ENCODE measurements at regions not wholly inside any gene's neighbourhood (a gene's known extent, or its start where the extent isn't known, plus 50 kb on each side); places are given as distances from the start of the nearest gene placed in this dataset.
"Not testable (repeated sequence)": the region's sequence is repeated elsewhere in the genome, so short reads cannot be mapped to it uniquely, and the experiment has no call there.

- Mint-ChIP-seq H3K27ac (no peak overlapping the region), H3K36me3 (peaks cover 0 to 5% of the 10 kb centered on the region in 2 donors), H3K9me3 (peaks cover 22 to 23% of the 10 kb centered on the region in 2 donors)
- DNase-seq (ENCODE audit: low spot score in 2 of 2) (no peak), ATAC-seq (no peak)
These were observed 152.7 kb upstream of the CDH11 start for GRCh38 chr16:65274566-65274965.

DNA sequence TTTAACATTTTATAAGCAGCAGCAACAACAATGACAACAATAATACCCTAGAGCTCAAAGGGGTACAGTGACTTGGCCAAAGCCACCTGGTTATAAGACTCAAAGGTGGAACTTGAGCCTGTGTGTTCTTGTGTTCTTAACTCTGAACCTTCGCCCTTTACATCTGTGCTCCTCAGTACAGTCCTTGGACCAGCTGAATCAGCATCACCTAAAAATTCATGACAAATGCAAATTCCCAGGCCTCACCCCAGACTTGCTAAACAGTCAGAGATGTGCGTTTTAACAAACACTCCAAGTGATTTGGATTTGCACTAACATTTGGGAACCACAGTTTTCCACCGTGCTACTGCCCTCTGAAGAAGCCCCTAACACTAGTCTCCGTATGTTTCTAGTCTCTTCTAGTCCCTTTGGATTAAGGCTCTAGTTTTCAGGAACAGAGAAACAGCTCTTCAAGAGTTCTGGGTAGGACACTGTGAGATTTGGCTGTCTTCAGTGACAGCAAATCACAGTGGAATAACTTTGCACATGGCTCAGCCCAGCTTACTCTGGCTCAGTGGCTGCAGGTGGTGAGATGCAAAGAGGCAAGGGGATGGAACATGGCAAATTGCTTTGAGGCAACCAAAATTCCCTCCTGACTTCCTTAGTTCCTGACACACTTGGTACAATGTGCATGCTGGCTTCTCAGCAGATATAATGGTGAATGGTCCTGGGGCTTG lies 151.0 kb upstream of the CDH11 start:
- DNase-seq (ENCODE audit: low spot score in 2 of 2) (no peak), ATAC-seq (no peak)
- H3K27ac Mint-ChIP-seq, result no peak overlapping the region
- peaks cover 0 to 5% of the 10 kb centered on the region in 2 donors for H3K36me3 Mint-ChIP-seq
- H3K9me3 Mint-ChIP-seq, result peaks cover 22% of the 10 kb centered on the region in 2 donors

GRCh38 chr16:65271996-65272395 lies 150.1 kb upstream of the CDH11 start:
- Mint-ChIP-seq H3K36me3 (peaks cover 0 to 5% of the 10 kb centered on the region in 2 donors), H3K9me3 (peaks cover 13% of the 10 kb centered on the region in 2 donors), H3K27ac (no peak overlapping the region)
- no peak for ATAC-seq
- no peak for DNase-seq (ENCODE audit: low spot score in 2 of 2)

DNA sequence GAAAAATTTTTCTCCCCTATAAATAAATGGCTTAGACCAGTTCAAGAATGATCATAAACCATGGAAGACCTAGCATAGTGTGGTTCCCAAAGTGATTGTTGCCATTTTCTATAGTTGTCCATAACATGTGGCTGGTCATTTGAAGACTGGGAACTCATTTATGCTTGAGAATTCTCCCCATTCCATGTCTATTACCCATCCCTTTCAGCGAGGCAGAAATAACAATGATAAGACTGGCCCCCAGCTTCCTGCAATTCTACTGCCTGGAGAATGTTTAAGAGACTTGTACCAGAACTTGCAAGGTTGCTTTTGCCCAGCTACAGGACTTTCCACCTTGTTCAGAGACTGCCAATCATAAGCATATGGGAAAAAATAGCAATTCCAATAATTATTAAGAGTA lies 146.5 kb upstream of the CDH11 start:
- Mint-ChIP-seq H3K27ac (no peak overlapping the region), H3K36me3 (peaks cover 0 to 14% of the 10 kb centered on the region in 2 donors), H3K9me3 (peaks cover 22 to 25% of the 10 kb centered on the region in 2 donors)
- ATAC-seq (no peak), DNase-seq (ENCODE audit: low spot score in 2 of 2) (no peak)

GRCh38 chr16:65263896-65264295 lies 142.0 kb upstream of the CDH11 start:
- no peak overlapping the region for H3K27ac Mint-ChIP-seq
- peaks cover 16 to 23% of the 10 kb centered on the region in 2 donors for H3K9me3 Mint-ChIP-seq
- ATAC-seq, result no peak
- peaks cover 0 to 8% of the 10 kb centered on the region in 2 donors for H3K36me3 Mint-ChIP-seq
- no peak for DNase-seq (ENCODE audit: low spot score in 2 of 2)

DNA sequence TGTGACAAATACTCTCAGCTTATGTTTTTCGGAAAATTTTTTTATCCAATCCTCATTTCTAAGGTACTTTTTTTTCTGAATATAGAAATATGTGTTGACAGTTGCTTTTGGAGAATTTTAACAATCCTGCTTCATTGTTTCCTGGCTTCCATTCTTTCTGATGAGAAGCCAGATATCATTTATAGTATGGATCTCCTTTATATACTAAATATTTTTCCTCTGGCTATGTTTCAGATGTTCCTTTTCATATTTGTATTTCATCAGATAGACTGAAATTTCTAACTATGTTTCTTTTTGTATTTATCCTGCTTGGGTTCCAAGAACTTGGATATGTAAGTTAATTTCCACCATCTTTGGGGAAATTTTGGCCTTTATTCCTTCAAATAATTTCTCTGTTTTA lies 138.9 kb upstream of the CDH11 start:
- peaks cover 10 to 15% of the 10 kb centered on the region in 2 donors for H3K9me3 Mint-ChIP-seq
- H3K36me3 Mint-ChIP-seq, result peaks cover 0 to under 1% of the 10 kb centered on the region in 2 donors
- DNase-seq (ENCODE audit: low spot score in 2 of 2) (no peak), ATAC-seq (no peak)
- H3K27ac Mint-ChIP-seq, result no peak overlapping the region

- ATAC-seq, result no peak
- Mint-ChIP-seq H3K27ac (no peak overlapping the region), H3K9me3 (peaks cover 8 to 10% of the 10 kb centered on the region in 2 donors), H3K36me3 (no peaks in the 10 kb centered on the region)
- no peak for DNase-seq (ENCODE audit: low spot score in 2 of 2)
These were observed 132.3 kb upstream of the CDH11 start for GRCh38 chr16:65254144-65254543.

DNA sequence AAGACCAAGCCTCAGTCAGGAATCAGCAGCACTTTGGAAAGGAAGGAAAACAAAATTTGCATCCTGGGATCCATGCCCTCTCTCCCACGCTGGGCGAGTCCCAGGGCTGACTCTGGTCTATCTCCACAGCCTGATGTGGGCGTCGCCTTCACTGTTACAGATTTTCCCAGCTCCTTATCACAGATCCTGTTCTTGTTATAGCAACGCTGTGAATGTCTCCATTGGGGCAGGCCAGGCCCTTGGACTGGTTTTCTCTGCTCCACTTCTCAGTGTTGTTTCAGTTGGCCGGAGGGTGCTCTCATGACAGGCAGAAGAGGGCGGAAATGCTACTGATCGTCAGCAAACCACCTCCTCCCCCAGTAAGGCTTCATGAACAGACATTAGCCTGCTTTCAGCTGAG lies 127.9 kb upstream of the CDH11 start:
- no peaks in the 10 kb centered on the region for H3K36me3 Mint-ChIP-seq
- ATAC-seq (no peak), DNase-seq (ENCODE audit: low spot score in 2 of 2) (no peak)
- H3K27ac Mint-ChIP-seq, result no peak overlapping the region
- peaks cover 12 to 14% of the 10 kb centered on the region in 2 donors for H3K9me3 Mint-ChIP-seq

- Mint-ChIP-seq H3K36me3 (peaks cover 0 to 4% of the 10 kb centered on the region in 2 donors), H3K27ac (no peak overlapping the region), H3K9me3 (peaks cover 13 to 19% of the 10 kb centered on the region in 2 donors)
- DNase-seq (ENCODE audit: low spot score in 2 of 2) (no peak), ATAC-seq (no peak)
These were observed 122.9 kb upstream of the CDH11 start for GRCh38 chr16:65244787-65245186.

- DNase-seq (ENCODE audit: low spot score in 2 of 2) (no peak), ATAC-seq (no peak)
- H3K36me3 Mint-ChIP-seq, result peaks cover 0 to 5% of the 10 kb centered on the region in 2 donors
- H3K9me3 Mint-ChIP-seq, result peaks cover 15 to 28% of the 10 kb centered on the region in 2 donors
- no peak overlapping the region for H3K27ac Mint-ChIP-seq
These were observed 113.7 kb upstream of the CDH11 start for GRCh38 chr16:65235339-65236177.

GRCh38 chr16:65234721-65235320 lies 113.0 kb upstream of the CDH11 start:
- H3K36me3 Mint-ChIP-seq; DNase-seq (ENCODE audit: low spot score in 2 of 2); ATAC-seq; H3K27ac Mint-ChIP-seq: not testable (repeated sequence)
- peaks cover 8 to 23% of the 10 kb centered on the region in 2 donors for H3K9me3 Mint-ChIP-seq

DNA sequence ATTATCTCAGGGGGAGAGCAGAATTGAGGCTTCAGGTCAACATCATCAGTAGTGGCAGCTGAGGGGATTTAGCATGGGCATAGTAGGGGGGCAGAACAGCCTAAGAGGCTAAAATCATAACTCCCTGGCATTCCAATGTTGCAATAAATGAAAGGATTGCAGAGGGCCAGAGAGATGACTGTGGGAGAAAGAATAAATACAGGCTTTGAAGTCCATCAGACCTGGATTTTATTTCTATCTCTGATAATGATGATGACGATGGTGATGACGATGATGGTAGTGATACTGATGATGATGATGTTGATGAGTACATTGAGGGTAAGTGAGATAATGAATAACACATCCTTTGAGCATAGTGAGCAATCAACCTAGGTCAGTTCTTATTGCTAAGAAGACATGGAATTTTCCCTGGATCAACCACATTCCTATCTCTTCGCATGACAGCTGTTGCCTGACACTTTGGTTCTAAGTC lies 107.4 kb upstream of the CDH11 start:
- no peak for DNase-seq (ENCODE audit: low spot score in 2 of 2)
- Mint-ChIP-seq H3K9me3 (peaks cover 26 to 33% of the 10 kb centered on the region in 2 donors), H3K36me3 (no peaks in the 10 kb centered on the region), H3K27ac (no peak overlapping the region)
- ATAC-seq, result no peak

GRCh38 chr16:65227150-65227835 lies 105.4 kb upstream of the CDH11 start:
- H3K9me3 Mint-ChIP-seq, result peaks cover 35 to 36% of the 10 kb centered on the region in 2 donors
- no peaks in the 10 kb centered on the region for H3K36me3 Mint-ChIP-seq
- DNase-seq (ENCODE audit: low spot score in 2 of 2) (no peak), ATAC-seq (no peak)
- no peak overlapping the region for H3K27ac Mint-ChIP-seq

DNA sequence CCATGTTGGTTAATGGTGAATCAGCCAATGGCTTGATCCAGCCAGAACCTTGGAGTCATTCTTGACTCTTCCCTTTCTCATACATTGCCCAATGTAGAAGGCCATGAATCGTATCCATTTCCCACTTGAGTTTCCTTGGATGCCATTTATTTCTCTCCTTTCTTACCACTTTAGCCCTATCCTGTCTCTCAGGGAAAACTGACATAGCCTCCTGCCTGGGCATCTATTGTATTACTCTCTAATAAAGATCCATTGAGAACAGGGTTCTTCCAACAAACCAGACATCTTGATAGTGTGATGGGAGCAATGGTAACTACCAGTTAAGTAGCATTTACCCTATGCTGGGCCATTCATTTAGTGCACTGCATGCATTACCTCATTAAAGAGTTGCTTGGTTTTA lies 104.2 kb upstream of the CDH11 start:
- ATAC-seq (no peak), DNase-seq (ENCODE audit: low spot score in 2 of 2) (no peak)
- H3K9me3 Mint-ChIP-seq, result peaks cover 28 to 29% of the 10 kb centered on the region in 2 donors
- no peaks in the 10 kb centered on the region for H3K36me3 Mint-ChIP-seq
- H3K27ac Mint-ChIP-seq, result no peak overlapping the region

DNA sequence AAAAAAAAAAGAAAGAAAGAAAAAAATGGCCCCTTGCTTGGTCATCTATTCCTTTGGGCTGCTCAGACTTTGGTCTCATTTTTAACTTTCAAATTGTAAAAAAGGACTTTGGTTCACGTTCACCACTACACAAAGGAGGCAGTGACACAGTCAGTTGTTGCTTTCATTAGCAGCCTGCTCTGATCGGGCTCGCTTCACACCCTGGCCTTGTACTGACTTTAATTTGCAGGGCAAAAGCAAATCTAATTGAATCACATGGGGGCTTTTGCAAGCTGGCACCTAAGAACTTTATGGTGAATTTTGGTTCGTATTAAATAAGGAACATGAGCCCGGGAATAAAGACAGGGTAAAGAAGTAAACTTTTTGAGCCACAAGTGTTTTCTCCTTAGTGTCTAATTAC lies 103.6 kb upstream of the CDH11 start:
- Mint-ChIP-seq H3K9me3 (peaks cover 28 to 29% of the 10 kb centered on the region in 2 donors), H3K36me3 (no peaks in the 10 kb centered on the region), H3K27ac (no peak overlapping the region)
- DNase-seq (ENCODE audit: low spot score in 2 of 2) (no peak), ATAC-seq (no peak)

DNA sequence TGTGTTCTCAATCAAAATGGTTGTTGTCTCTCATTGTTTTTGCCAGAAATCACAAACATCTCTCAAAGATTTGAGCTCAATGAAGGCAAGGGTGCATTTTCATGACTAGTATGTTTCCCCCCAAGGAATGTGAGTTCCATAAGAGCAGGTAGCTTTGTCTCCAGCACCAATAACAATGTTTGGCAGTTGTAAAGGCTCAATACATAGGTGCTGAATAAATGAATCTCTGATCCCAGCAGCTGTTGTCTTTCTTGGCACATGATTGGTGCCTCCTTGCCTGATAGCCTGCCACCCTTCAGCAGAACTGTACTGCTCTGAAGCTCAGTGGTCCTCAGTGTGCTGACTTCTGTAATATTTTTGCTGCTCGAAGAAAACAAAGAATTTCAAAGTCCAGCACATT lies 103.1 kb upstream of the CDH11 start:
- DNase-seq (ENCODE audit: low spot score in 2 of 2) (no peak), ATAC-seq (no peak)
- Mint-ChIP-seq H3K36me3 (no peaks in the 10 kb centered on the region), H3K27ac (no peak overlapping the region), H3K9me3 (peaks cover 28 to 29% of the 10 kb centered on the region in 2 donors)
